H1 (cell line): ENCODE measurements at regions not wholly inside any gene's neighbourhood (a gene's known extent, or its start where the extent isn't known, plus 50 kb on each side); places are given as distances from the start of the nearest gene placed in this dataset.

ENCODE experiments used
- CTCF ChIA-PET: fragments of 300-600 bp; sonication (Branson Sonifier 250); formaldehyde crosslinking; loops from one replicate; lab custom pipeline; 2021; ENCODE audit not compliant: partially characterized antibody; lab: Charles Lee
- POLR2A ChIA-PET: fragments of 300-600 bp; sonication (Branson Sonifier 250); formaldehyde crosslinking; loops from one replicate; lab custom pipeline; 2021; ENCODE audit warnings: inconsistent platforms; ENCODE audit not compliant: partially characterized antibody; lab: Charles Lee
- DNase-seq, 2 experiments: peaks; one replicate each; pipeline versions ENCODE4 v3.0.0 to v3.0.0-alpha.2; 2010 to 2022; ENCODE audit warnings: low spot score in 2 of 2, low read depth in 1 of 2, mixed read lengths in 1 of 2
- FAIRE-seq: peaks from 2 replicates; lab custom pipeline; 2011; peaks lifted over from hg19 to GRCh38; lab: Jason Lieb, UNC
- H2AFZ ChIP-seq: 2 replicates; pipeline ENCODE4 v1.8.1; 2012; ENCODE audit warnings: low read length, inconsistent platforms
- H2AK5ac ChIP-seq: 2 replicates; pipeline ENCODE4 v1.6.1; 2013; ENCODE audit warnings: low read depth, low read length
- H2BK120ac ChIP-seq: replicated peaks from 2 replicates; pipeline ENCODE3; 2013; ENCODE audit warnings: low read depth, low read length, inconsistent platforms
- H2BK12ac ChIP-seq: 2 replicates; pipeline ENCODE4 v1.6.1; 2013; ENCODE audit warnings: low read depth, low read length
- H2BK15ac ChIP-seq: 2 replicates; pipeline ENCODE4 v1.6.1; 2013; ENCODE audit warnings: low read length
- H2BK20ac ChIP-seq: 2 replicates; pipeline ENCODE4 v1.6.1; 2013; ENCODE audit warnings: low read length
- H2BK5ac ChIP-seq: 2 replicates; pipeline ENCODE4 v1.6.1; 2013; ENCODE audit warnings: low read depth, low read length
- H3K14ac ChIP-seq: 2 replicates; pipeline ENCODE4 v1.6.1; 2013; ENCODE audit warnings: inconsistent platforms; ENCODE audit not compliant: insufficient read length
- H3K18ac ChIP-seq: 2 replicates; pipeline ENCODE4 v1.6.1; 2013; ENCODE audit warnings: low read length; ENCODE audit errors: extremely low read depth
- H3K23ac ChIP-seq: 2 replicates; pipeline ENCODE4 v1.6.1; 2013; ENCODE audit warnings: inconsistent platforms; ENCODE audit not compliant: insufficient read length
- H3K23me2 ChIP-seq: 2 replicates; pipeline ENCODE4 v1.6.1; 2013; ENCODE audit warnings: low read depth, low read length
- H3K27ac ChIP-seq: 2 replicates; pipeline ENCODE4 v1.6.1; 2011; ENCODE audit warnings: low read depth, low read length, inconsistent platforms
- H3K27me3 ChIP-seq, 4 experiments: replicated peaks in 1 of 4; 1 replicate in 1 of 4; 2 replicates in 3 of 4; pipeline versions ENCODE4 v1.6.1 to v1.8.1; 2011 to 2013; ENCODE audit warnings: low read length in 3 of 4, mild to moderate bottlenecking in 3 of 4, inconsistent platforms in 2 of 4, mixed read lengths in 2 of 4, moderate library complexity in 1 of 4; ENCODE audit not compliant: control insufficient read depth in 3 of 4, insufficient read depth in 3 of 4; ENCODE audit errors: extremely low read depth in 1 of 4
- H3K36me3 ChIP-seq, 4 experiments: 2 replicates each; pipeline versions ENCODE4 v1.6.1 to v1.8.1; 2011 to 2013; ENCODE audit warnings: mild to moderate bottlenecking in 4 of 4, low read length in 3 of 4, moderate library complexity in 2 of 4, control low read depth in 1 of 4, inconsistent platforms in 1 of 4; ENCODE audit not compliant: insufficient read depth in 4 of 4, control insufficient read depth in 2 of 4
- H3K4ac ChIP-seq: replicated peaks from 2 replicates; pipeline ENCODE3; 2013; ENCODE audit warnings: low read length, low read depth, mixed read lengths, inconsistent platforms; ENCODE audit not compliant: insufficient read length
- H3K4me1 ChIP-seq, 4 experiments: replicated peaks in 1 of 4; 1 replicate in 1 of 4; 2 replicates in 3 of 4; pipeline versions ENCODE4 v1.6.1 to v1.8.1; 2011 to 2013; ENCODE audit warnings: low read length in 3 of 4, inconsistent platforms in 2 of 4, mixed read lengths in 1 of 4; ENCODE audit not compliant: insufficient read depth in 4 of 4, control insufficient read depth in 3 of 4
- H3K4me2 ChIP-seq, 2 experiments: 2 replicates each; pipeline versions ENCODE4 v1.6.1 to v1.8.1; 2011 to 2013; ENCODE audit warnings: low read depth in 2 of 2, low read length in 2 of 2, control low read depth in 1 of 2, inconsistent platforms in 1 of 2, mild to moderate bottlenecking in 1 of 2; ENCODE audit not compliant: insufficient read depth in 1 of 2
- H3K4me3 ChIP-seq, 4 experiments: fragments of 200-600, 300-600 bp in 1 of 4; sonication (generic), shearing (Covaris generic), sonication (Bioruptor Twin) in 1 of 4; 2 replicates each; pipeline versions ENCODE4 v1.5.1 to v1.8.1; 2011 to 2016; ENCODE audit warnings: low read length in 4 of 4, low read depth in 3 of 4, control low read depth in 2 of 4, inconsistent platforms in 2 of 4, mild to moderate bottlenecking in 2 of 4, mixed read lengths in 1 of 4, moderate library complexity in 1 of 4; ENCODE audit not compliant: insufficient read depth in 2 of 4; ENCODE audit errors: extremely low read depth in 1 of 4
- H3K56ac ChIP-seq: replicated peaks from 2 replicates; pipeline ENCODE3; 2013; ENCODE audit warnings: low read depth, mild to moderate bottlenecking, mixed read lengths, low read length, inconsistent platforms; ENCODE audit not compliant: insufficient read length
- H3K79me1 ChIP-seq: 2 replicates; pipeline ENCODE4 v1.6.1; 2013; ENCODE audit warnings: low read depth, low read length, control low read depth
- H3K79me2 ChIP-seq, 2 experiments: 2 replicates each; pipeline versions ENCODE4 v1.6.1 to v1.8.1; 2012 to 2013; ENCODE audit warnings: low read length in 2 of 2, mild to moderate bottlenecking in 2 of 2, inconsistent platforms in 1 of 2; ENCODE audit not compliant: insufficient read depth in 2 of 2, control insufficient read depth in 1 of 2
- H3K9ac ChIP-seq, 4 experiments: replicated peaks in 1 of 4; 1 replicate in 1 of 4; 2 replicates in 3 of 4; pipeline versions ENCODE4 v1.6.1 to v1.8.1; 2011 to 2013; ENCODE audit warnings: low read depth in 3 of 4, low read length in 3 of 4, control low read depth in 2 of 4, mild to moderate bottlenecking in 2 of 4, moderate library complexity in 2 of 4, inconsistent platforms in 1 of 4; ENCODE audit errors: extremely low read depth in 1 of 4
- H3K9me3 ChIP-seq, 2 experiments: 2 replicates each; pipeline versions ENCODE4 v1.6.1 to v1.8.1; 2012 to 2013; ENCODE audit warnings: mild to moderate bottlenecking in 2 of 2, moderate library complexity in 2 of 2, control low read depth in 1 of 2, inconsistent platforms in 1 of 2, low read depth in 1 of 2, low read length in 1 of 2, mixed read lengths in 1 of 2; ENCODE audit not compliant: insufficient read depth in 2 of 2
- H4K20me1 ChIP-seq, 2 experiments: replicated peaks in 1 of 2; 2 replicates each; pipeline versions ENCODE3 to v1.8.1; 2011 to 2013; ENCODE audit warnings: inconsistent platforms in 2 of 2, low read length in 2 of 2, mild to moderate bottlenecking in 1 of 2; ENCODE audit not compliant: insufficient read depth in 2 of 2, control insufficient read depth in 1 of 2
- H4K5ac ChIP-seq: 2 replicates; pipeline ENCODE4 v1.6.1; 2013; ENCODE audit warnings: low read length, low read depth, mixed read lengths, inconsistent platforms; ENCODE audit not compliant: insufficient read length
- H4K8ac ChIP-seq: 2 replicates; pipeline ENCODE4 v1.8.0; 2013; ENCODE audit warnings: mild to moderate bottlenecking, moderate library complexity, low read length, inconsistent platforms; ENCODE audit not compliant: insufficient read depth; ENCODE audit errors: extremely low read depth
- H4K91ac ChIP-seq: replicated peaks from 2 replicates; pipeline ENCODE3; 2013; ENCODE audit warnings: low read length, mixed read lengths, inconsistent platforms; ENCODE audit not compliant: insufficient read length
- CEBPB ChIP-seq: IDR thresholded peaks from 2 replicates; pipeline ENCODE4 v1.6.1; 2012; ENCODE audit warnings: low read depth, low read length
- CHD1 ChIP-seq: IDR thresholded peaks from 2 replicates; pipeline ENCODE4 v1.6.1; 2012; ENCODE audit warnings: low read depth, low read length, improper control_type of control experiment
- CTBP2 ChIP-seq: IDR thresholded peaks from 2 replicates; pipeline ENCODE4 v1.7.0; 2011; ENCODE audit warnings: borderline replicate concordance, mild to moderate bottlenecking, moderate library complexity, mixed read lengths, low read length; ENCODE audit not compliant: insufficient read depth, insufficient read length
- EP300 ChIP-seq, 2 experiments: IDR thresholded peaks; 1 replicate in 1 of 2; 2 replicates in 1 of 2; pipeline ENCODE4 v1.6.1; 2011 to 2012; ENCODE audit warnings: low read depth in 2 of 2, low read length in 2 of 2, mild to moderate bottlenecking in 2 of 2, borderline replicate concordance in 1 of 2, inconsistent platforms in 1 of 2, moderate library complexity in 1 of 2
- POLR2A ChIP-seq, 2 experiments: IDR thresholded peaks; 1 replicate in 1 of 2; 2 replicates in 1 of 2; pipeline ENCODE4 v1.6.1; 2011; ENCODE audit warnings: low read depth in 2 of 2, low read length in 2 of 2, mild to moderate bottlenecking in 2 of 2; ENCODE audit errors: control extremely low read depth in 1 of 2
- POU5F1 ChIP-seq: IDR thresholded peaks from 2 replicates; pipeline ENCODE4 v1.6.1; 2011; ENCODE audit warnings: low read depth, mild to moderate bottlenecking, low read length, moderate library complexity
- SAP30 ChIP-seq: fragments of 300-600 bp; sonication (generic); IDR thresholded peaks from 2 replicates; pipeline ENCODE4 v1.7.1; 2012; ENCODE audit warnings: low read length, moderate library complexity, mild to moderate bottlenecking, inconsistent platforms; ENCODE audit not compliant: insufficient read depth, insufficient replicate concordance
- WGBS, 2 experiments: shearing (Covaris generic) in 1 of 2; methylation state at CpG; one replicate each; pipeline versions ENCODE4 v1.1.6 to v1.1.7; 2013 to 2015; ENCODE audit warnings: low lambda C conversion rate in 2 of 2, mixed read lengths in 2 of 2, inconsistent platforms in 1 of 2, low coverage in 1 of 2, missing lambda C conversion rate in 1 of 2; ENCODE audit not compliant: insufficient replicate concordance in 2 of 2, insufficient coverage in 1 of 2, insufficient read length in 1 of 2; ENCODE audit errors: extremely low coverage in 1 of 2, missing lambda C conversion rate in 1 of 2; 5-methylcytosine and 5-hydroxymethylcytosine counted together
- TF ChIP-seq, protein P1 (sequence below): IDR thresholded peaks from 2 replicates; pipeline ENCODE4 v1.6.1; 2012; ENCODE audit warnings: low read length, inconsistent platforms

DNA sequence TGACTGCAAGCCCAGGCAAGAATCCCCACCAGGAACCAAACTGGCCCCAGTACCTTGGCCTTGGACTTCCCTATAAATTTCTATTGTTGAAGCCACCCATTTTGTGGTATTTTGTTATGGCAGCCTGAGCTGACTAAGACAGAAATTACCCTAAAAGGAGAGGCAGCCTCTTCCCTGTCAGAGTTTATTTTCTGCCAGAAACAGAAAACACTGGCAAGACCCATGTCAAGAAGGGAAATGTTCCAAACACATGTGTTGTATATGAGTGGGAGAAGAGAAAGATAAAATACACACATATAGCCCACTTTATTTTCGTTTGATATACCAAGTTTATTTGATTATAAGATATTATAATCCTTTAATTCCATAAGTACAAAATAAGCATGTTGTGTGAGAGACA lies 225.1 kb upstream of the FSHR start:
- Histone ChIP-seq H3K4me1 (peaks cover 0 to 8% (median 2%) of the 10 kb centered on the region in 4 experiments; a peak in 2 of 7 replicates), H2BK5ac (no peak overlapping the region), H2BK20ac (no peak overlapping the region), H4K91ac (no peak overlapping the region), H4K8ac (no peak overlapping the region), H3K9ac (no peak overlapping the region), H3K4me2 (no peak overlapping the region), H3K4me3 (no peak overlapping the region), H2BK120ac (no peak overlapping the region), H3K56ac (no peak overlapping the region), H4K5ac (no peak overlapping the region), H3K14ac (no peak overlapping the region), H3K4ac (no peak overlapping the region), H2BK12ac (no peak overlapping the region), H2AK5ac (no peak overlapping the region), H3K27me3 (peaks cover 0 to 1% (median 0%) of the 10 kb centered on the region in 4 experiments; a peak in 1 of 7 replicates), H3K79me2 (no peaks in the 10 kb centered on the region), H2AFZ (no peak overlapping the region), H3K23me2 (no peaks in the 10 kb centered on the region), H3K27ac (no peak overlapping the region), H3K9me3 (no peaks in the 10 kb centered on the region; a peak in 1 of 4 replicates), H4K20me1 (no peaks in the 10 kb centered on the region), H2BK15ac (no peak overlapping the region), H3K18ac (no peak overlapping the region), H3K36me3 (no peaks in the 10 kb centered on the region), H3K23ac (no peak overlapping the region), H3K79me1 (no peaks in the 10 kb centered on the region)
- CTCF ChIA-PET, result no interaction called here
- POLR2A ChIA-PET, result no interaction called here
- WGBS, 2 experiments, result 88% methylated on average over 1 of the region's 1 CpG; no CpG with 5 or more reads in 1 of the 2 experiments
- no peak for FAIRE-seq
- TF ChIP-seq POU5F1, result no peak
- TF ChIP-seq, protein P1, sequence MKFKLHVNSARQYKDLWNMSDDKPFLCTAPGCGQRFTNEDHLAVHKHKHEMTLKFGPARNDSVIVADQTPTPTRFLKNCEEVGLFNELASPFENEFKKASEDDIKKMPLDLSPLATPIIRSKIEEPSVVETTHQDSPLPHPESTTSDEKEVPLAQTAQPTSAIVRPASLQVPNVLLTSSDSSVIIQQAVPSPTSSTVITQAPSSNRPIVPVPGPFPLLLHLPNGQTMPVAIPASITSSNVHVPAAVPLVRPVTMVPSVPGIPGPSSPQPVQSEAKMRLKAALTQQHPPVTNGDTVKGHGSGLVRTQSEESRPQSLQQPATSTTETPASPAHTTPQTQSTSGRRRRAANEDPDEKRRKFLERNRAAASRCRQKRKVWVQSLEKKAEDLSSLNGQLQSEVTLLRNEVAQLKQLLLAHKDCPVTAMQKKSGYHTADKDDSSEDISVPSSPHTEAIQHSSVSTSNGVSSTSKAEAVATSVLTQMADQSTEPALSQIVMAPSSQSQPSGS, result no peak
- no peak for TF ChIP-seq SAP30
- TF ChIP-seq CHD1, result no peak
- TF ChIP-seq CEBPB, result no peak
- no peak for TF ChIP-seq POLR2A (IDR thresholded peaks at IDR 0.05; ENCODE audit: control extremely low read depth in 1 of 2, low read depth in 2 of 2, low read length in 2 of 2)
- no peak for TF ChIP-seq EP300 (IDR thresholded peaks at IDR 0.05; ENCODE audit: borderline replicate concordance in 1 of 2, low read depth in 2 of 2, low read length in 2 of 2)
- no peak for TF ChIP-seq CTBP2
- no peak for DNase-seq
